GM03348 (cell line): ENCODE measurements at regions not wholly inside any gene's neighbourhood (a gene's known extent, or its start where the extent isn't known, plus 50 kb on each side); places are given as distances from the start of the nearest gene placed in this dataset.

Experiments used
- DNase-seq: peaks from one replicate; pipeline ENCODE4 v3.0.0; 2012; ENCODE audit warnings: low spot score

DNA sequence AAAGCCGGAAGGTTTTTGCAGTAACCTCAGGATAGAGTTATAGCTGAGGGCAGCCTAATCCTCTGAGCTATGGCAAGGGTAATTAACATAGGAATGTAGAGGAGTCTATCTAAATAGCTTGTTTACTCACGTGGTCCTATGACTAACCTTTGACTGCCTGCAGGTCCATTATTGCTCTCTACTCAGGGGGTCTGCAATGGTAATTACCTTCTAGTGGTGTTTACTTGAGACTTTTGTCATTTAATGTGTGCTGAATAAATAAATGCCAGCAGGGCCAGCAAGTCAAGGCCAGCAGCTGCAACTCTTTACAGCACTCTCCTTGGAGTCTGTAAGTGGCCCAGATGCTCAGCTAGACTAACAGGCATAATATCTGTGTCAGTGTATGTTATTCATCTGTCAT lies 212.7 kb upstream of the FMR1 start:
- no peak for DNase-seq

DNA sequence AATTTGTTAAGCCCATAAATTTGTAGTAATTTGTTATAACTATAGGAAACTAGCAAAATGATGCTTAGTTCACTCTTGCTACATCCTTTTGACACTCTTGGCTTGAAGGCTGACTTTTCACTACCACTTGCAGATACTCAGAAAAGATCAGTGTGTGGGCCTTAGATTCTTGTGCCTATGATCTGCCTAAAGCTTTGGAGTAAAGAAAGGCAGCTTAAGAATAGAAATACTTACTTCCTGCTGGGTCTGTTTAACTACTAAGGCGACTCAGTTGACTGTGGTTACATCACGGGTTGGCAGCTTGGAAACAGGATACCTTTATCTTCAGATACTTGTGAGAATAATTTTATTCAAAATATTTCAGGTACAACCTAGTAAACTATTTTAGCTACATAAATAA lies 201.4 kb upstream of the FMR1 start:
- no peak for DNase-seq

DNA sequence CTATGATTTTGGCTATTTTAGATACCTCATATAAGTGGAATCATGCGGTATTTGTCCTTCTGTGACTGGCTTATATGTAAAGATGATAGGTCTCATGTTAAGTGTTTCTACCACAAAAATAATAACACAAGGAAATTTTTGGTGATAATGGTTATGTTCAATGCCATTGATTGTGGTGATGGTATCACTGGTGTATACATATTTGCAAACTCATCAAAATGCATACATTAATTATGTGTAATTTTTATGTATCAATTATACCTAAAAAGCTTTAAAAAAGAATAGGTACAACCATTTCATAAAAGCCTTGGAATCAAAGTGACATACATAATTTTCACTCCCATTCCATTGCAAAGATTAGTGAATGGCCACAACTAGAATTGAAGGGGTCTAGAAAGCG lies 178.3 kb upstream of the FMR1 start:
- no peak for DNase-seq

DNA sequence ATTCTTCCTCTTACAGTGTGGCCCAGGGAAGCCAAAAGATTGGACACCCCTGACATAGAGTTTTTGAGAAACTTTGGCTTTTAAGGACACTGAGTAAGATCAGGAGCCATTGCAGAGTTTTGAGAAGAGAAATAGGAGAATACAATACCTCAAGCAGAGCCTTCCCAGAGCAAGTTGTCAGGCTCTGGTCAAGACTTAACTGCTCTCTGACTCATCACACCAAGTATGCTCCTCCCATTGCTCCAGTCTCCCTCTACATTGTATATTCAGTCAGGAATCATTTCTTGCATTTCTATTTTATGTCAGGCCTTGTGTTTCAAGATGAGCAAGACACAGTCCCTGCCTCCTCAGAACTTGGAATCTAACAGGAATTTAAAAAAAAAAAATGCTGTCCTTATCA lies 176.4 kb upstream of the FMR1 start:
- no peak for DNase-seq

DNA sequence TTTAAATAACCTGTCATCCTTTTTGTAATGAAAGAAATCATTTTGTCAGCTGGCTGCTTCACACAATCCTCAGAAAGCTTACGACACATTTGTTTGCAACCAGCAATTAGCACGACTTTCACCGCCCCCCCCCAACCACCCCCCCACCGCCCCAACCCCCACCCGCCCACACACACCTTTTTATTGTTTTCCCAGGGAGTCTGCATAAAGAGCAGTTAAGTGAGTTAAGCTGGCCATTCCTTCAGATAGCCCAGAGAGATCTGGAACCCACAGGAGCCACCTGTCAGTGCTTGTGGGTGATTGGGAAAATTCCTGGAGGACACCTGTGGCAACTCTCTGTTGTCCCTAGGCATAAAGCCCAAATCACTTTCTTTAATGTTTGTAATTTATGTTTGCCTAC lies 175.7 kb upstream of the FMR1 start:
- no peak for DNase-seq

DNA sequence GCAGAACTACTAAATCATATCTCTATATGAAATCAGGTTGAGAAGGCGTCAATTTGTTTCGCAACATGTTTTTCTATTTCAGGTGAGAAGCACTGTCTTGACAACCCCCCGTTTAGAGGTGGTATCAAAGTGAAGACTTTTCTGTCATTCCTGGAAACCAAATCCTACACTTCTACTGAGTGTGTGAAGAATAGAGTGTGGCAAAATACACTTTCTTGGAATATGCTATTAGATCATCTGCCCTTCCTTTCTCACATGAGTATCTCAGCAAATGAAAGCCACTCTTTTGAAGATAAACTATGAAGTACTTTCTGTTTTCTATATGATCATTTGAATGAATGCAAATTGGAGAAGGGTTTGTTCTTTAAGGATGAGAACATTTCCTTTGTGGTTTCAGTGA lies 174.0 kb upstream of the FMR1 start:
- no peak for DNase-seq

DNA sequence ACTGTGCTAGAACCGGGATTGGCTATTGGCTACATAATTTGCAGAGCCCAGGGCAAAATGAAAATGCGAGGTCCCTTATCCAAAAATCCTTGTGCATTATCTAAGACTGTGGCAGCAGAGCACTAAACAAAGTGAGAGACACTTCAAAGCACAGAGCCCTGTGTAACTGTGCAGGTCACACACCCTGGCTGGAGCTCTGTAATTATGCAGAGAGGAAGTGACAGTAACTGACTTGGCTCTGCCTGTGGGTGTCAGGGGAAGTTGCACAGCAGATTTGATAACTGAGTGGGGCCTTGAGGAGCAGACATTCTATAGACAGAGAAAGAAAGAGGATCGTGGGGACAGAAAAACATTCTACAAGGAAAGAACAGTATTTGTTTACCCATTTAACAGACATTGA lies 173.5 kb upstream of the FMR1 start:
- DNase-seq = no peak

DNA sequence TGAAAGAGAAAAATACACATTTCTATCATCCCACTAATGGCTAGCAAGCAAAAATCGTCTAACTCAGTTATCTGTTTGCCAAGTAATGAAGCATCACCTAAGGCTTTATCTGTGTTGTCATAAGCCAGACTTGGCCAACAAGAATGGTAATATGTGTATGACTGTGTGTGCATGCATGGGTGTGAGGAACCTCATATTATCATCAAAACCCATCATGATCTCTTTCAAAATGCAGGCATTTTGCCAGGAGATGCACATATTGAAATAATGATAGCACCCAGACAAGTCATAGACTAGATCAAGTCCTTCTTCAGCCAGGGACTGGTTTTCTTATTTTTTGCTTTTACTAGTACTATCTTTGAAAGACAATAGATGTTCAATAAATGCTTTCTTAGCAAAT lies 172.5 kb upstream of the FMR1 start:
- no peak for DNase-seq

DNA sequence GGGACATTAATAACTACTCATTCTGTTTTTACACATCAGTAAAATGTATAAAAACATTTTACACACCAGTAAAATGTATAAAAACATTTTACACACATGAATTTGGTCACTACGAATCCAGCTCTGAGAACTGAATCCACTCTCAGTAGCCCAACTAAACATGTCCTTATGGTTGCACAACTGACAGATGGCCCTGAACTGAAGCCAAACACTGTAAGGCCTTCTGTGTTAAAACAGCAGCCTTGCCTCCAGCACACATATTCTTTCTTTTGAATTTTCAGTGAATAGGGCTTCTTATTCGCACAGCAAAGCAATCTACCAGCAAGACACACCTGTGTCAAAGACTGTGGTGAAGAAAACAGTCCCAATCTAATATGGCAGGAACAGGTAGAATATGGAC lies 169.9 kb upstream of the FMR1 start:
- DNase-seq = no peak

DNA sequence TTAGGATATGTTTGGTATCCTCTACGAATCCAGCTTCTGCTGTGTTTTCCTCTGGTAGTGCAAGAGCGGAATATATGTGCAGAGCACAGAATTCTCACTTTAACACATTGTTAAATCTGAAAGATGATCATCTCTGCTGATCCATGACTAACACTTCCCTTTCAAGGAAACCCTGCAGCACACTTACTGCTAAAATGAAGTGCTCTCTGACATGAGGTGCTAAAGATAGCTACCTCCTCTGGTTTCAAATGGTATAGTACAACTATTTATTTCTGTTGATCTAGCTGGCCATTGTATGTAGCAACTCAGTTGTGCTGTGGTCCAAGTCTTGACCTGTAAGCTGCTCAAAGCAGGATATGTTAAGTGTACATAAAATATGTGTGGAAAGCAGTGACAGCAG lies 162.4 kb upstream of the FMR1 start:
- DNase-seq = no peak

DNA sequence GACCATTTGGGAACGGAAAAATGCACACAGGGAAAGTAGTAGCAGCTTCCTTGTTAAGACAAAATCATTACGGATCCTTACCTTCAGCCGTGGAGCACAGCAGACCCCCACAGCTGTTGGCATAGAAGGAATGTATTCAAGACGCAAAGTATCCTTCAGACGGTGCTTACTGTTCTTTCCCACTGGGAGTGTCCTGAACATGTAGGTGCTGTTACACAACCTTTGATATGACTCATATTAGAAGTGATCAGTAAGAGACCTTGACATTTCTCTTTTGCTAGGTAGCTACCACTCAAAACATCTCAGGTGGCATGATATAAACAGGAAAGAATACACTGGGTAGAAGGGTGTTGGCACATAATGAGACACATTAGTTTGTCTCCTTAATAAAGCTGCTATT lies 154.0 kb upstream of the FMR1 start:
- no peak for DNase-seq

DNA sequence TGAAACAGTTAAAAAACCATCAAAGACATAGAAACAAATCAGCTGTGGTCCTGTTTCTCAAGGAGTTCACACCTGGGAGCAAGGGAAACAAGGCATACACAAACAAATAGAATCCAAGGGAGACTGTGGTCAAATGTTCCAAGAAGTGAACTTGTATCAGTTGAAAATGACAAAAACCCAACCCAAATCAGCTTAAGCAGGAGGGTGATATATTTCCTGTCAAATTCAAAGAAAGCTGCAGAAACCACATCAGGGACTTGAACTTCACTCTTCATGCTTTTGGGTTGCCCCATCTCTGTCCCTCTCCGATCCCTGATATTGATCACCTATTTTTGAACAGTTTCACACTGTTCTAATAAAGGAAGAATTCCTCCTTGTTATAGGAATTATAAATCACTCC lies 148.6 kb upstream of the FMR1 start:
- no peak for DNase-seq

DNA sequence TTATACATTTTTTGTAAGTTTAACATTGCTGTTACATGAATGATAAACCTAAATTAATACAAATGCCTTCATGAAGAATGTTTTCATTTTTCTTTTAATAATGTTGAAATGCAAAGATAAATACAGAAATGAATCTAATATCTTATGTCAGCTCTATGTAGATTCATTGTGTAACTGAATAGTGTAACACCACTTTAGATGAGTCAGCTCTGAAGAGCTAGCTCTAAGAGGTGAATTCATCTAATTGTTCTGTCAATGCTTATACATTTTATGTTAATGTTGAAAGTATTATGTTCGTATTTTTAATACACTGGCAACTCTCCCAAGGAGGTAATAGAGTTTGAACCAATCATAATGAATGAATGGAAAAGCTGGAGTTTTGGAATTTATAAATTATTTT lies 146.9 kb upstream of the FMR1 start:
- DNase-seq = no peak

DNA sequence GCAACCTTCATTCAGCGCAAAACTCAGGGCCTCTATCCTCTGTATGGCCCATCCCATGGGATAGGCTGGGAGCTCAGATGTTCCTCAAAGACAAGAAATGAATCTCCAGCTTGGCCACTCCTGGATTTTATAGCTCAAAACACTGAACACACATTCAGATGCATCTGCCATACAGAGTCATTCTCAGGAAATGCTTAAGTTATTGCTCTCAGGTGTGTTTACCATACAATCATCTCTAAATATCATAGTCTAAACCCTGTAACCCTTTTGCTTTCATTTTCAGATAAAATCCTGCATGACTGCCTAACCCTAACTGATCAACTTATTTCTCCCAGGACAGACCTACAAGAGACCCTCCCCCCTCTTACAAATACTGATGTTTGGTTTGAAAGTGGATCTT lies 140.9 kb upstream of the FMR1 start:
- no peak for DNase-seq

DNA sequence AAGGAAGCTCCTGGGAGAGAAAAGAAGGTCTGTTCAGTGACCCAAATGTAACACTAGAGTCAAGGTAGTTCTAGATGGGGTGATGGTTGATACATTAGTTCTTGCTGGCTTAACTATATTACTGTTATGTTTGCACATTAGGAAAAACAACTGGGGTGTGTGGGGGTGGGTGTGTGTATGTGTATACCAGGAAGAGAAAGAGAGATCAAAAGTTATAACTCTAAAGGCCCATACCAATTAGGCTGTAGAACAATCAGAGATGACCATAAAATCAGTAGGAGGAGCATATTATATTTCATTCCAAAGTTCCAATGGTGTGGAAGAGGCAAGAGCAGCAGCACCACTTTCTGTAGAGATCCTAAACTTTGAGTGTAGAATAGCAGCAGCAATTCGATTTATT lies 134.7 kb upstream of the FMR1 start:
- DNase-seq = no peak

DNA sequence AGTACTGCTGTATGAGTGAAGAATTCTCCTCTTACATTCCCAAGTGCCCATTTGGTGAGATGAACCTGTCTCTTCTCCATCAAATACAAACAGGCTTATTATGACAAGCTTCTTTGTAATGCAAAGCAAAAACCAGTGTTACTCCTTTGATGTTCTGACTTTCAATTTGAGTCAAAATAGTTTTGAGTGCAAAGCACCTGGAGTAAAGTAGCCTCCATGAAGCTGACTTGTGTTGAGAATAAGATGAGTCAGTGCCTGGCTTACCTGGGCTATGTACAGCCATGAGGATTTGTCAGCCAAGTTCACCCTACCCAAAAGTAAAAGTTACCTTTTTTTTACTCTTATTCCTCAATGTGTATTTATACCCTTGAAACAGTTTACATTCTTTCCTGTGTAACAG lies 132.5 kb upstream of the FMR1 start:
- DNase-seq = no peak

DNA sequence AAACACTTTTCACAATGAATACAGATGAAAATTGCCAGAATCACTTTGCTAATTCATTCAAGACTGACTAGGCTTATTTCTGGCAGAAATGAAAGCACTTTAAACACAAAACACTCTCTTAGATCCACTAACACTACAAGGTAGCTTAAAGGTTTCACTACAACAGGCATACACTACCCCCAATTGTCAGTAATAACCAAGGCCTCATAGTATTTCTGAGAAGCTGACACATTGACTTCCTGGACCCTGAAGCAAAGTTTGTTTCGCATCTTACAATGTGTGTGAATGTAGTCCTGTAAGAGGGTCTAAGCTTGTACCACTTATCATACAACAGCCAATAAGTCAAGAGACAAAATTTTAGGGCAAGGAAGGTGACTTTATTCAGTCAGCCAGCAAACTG lies 129.9 kb upstream of the FMR1 start:
- no peak for DNase-seq

DNA sequence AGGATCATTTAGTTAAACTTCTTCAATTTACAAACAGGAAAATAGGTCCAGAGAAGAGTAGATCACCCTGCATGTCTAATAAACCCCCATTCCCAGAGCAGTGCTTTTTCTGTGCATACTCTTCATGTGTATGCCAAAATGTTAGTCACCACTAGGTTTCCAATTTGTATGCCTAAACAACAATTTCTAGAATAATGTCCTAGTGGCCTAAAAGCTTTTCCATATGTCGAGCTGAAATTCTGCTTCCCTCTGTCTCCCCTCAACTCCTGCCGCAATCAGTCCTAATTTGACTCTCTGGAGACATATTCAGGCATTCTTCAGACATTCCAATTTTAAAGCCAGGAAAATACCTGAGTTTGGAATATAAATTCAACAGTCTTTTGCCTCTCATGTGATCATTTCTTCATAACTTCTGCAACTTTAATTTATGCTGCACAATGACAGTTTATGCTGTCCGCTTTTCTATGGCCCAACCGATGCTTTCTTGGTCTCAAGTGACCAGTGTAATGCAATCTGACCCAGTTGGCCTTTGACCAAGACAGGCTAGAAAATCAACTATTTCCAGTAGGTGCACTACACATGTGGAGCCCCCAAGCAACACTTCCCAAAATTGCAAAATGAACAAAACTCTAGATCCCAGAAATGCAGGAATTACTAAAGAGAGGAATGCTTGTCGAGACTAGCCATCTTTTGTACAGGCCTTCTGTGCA lies 122.9 kb upstream of the FMR1 start:
- no peak for DNase-seq

DNA sequence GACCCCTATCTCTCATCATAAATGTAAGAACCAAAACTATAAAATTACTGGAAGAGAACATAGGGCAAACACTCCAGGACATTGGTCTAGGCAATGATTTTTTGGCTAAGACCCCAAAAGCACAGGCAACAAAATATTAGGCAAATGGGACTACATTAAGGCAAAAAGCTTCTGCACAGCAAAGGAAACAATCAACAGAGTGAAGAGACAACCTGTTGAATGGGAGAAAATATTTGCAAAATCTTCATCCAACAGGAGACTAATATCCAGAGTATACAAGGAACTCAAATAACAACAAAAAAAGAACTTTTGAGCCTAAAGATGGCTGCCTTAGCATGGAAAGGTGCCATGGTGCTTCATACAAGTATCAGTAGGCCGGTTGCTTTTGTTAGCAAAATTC lies 111.1 kb upstream of the FMR1 start:
- no peak for DNase-seq

DNA sequence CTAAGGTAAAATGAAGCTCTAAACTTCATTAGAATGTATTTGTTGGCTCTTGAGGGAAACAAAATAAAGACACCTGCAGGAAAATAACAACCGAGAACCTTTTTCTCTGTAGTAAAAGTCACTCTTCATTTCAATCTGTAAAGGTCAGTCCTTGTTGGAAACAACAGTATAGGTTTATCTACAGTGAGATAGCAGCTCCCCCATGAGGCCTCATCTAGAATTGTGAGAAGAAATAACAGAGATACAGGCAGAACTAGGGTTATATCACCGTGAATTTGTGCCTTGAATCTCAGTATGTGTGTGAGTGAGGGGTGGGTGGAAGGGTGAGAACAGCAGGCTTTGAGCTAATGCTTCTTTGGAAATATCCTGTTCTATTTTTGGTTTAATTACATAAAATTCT lies 107.8 kb upstream of the FMR1 start:
- peak; percentile 7 for DNase-seq

DNA sequence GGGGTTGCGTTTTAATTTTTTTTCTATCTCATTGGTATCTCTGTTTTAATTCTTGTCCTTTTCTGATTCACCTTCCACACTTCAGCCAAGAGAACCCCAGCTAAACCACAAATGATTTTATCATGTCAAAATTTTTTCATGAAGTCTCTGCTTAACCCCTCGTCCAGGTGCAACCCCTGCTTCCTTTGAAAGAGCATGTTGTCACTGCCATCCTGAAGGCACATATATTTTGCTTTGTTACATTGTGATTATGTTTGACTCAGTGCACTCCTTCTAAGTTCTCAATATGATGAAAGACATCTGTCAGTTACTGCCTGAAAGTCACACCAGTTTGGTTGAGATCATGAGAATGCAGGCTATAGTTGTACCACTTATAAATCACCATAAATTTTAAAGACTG lies 99.9 kb upstream of the FMR1 start:
- no peak for DNase-seq

DNA sequence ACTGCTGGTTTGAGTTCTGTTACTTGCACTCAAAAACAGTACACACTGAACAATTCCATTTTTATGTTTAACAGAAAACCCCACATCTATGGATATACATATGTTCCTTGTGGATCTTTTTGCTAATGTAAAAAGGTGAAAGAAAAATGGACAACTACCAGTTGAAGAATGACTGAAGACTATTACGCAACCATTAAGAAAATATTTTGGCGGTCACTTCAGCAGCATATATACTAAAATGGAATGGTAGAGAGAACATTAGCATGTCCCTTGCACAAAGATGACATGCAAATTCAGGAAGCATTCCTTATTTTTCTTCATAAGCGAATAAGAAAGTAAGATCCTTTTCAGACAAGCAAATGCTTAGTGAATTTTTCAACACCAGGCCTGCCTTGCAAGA lies 84.6 kb upstream of the FMR1 start:
- DNase-seq = no peak

DNA sequence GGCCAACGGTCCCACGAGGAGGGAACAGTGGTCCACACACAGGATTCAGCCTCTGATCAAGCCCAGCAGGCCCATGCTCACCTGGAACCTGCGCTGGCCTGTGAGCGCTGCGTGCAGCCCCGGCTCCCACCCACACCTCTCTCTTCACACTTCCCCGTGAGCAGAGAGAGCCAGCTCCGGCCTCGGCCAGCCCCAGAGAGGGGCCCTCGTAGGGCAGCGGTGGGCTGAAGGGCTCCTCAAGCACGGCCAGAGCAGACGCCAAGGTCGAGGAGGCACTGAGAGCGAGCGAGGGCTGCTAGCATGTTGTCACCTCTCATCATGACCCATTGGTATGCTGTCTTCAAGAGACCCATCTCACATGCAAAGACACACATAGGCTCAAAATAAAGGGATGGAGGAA lies 83.0 kb upstream of the FMR1 start:
- DNase-seq = no peak

DNA sequence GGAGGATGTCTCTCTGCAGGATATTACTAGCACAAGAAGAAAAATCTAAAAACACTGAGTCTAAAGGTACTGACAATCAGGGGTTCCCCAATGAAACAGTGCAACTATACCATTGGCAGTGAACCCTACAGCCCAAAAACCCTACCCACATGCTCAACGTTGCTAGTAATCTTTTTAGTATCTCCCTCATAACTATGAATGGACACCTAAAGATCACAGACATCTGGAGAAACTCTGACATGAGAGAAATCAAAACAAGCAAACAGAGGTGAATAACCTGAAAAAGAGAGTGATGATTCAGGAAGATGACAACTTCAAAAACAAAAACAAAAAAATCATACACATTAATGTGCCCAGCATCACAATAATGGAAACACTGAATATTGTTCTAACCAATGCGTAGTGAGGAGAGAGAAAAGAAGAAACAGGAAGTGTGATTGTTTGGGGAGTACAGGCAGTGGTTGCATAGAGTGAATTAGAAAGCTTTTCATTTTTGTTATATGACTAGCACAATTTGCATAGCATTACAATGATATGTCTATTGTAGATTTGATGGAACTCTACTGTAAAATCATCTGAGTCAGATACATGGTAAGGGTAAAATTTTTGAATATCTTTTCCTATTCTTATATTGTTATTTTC lies 78.9 kb upstream of the FMR1 start:
- DNase-seq = no peak
